Effector CD4-positive, alpha-beta T cell (primary cell): ENCODE measurements at regions not wholly inside any gene's neighbourhood (a gene's known extent, or its start where the extent isn't known, plus 50 kb on each side); places are given as distances from the start of the nearest gene placed in this dataset.
"Not testable (repeated sequence)": the region's sequence is repeated elsewhere in the genome, so short reads cannot be mapped to it uniquely, and the experiment has no call there.

Experiments
- DNase-seq: peaks from one replicate; pipeline ENCODE4 v3.0.0-alpha.2; 2020

- DNase-seq, result no peak
These were observed 114.0 kb upstream of the PLCL2 start for GRCh38 chr3:16770792-16771191.

DNA sequence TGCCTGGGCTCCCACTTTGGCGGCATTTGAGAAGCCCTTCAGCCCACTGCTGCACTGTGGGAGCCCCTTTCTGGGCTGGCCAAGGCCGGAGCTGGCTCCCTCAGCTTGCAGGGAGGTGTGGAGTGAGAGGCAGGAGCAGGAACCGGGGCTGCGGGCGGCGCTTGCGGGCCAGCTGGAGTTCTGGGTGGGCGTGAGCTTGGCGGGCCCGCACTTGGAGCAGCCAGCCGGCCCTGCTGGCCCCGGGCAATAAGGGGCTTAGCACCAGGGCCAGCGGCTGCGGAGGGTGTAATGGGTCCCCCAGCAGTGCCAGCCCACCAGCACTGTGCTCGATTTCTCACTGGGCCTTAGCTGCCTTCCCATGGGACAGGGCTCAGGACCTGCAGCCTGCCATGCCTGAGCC lies 111.2 kb upstream of the PLCL2 start:
- DNase-seq, result not testable (repeated sequence)

DNA sequence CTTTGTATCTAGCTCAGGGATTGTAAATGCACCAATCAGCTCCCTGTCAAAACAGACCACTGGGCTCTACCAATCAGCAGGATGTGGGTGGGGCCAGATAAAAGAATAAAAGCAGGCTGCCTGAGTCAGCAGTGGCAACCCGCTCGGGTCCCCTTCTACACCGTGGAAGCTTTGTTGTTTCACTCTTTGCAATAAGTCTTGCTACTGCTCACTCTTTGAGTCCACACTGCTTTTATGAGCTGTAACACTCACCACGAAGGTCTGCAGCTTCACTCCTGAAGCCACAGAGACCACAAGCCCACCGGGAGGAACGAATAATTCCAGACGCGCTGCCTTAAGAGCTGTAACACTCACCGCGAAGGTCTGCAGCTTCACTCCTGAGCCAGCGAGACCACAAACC lies 110.2 kb upstream of the PLCL2 start:
- DNase-seq, result not testable (repeated sequence)

DNA sequence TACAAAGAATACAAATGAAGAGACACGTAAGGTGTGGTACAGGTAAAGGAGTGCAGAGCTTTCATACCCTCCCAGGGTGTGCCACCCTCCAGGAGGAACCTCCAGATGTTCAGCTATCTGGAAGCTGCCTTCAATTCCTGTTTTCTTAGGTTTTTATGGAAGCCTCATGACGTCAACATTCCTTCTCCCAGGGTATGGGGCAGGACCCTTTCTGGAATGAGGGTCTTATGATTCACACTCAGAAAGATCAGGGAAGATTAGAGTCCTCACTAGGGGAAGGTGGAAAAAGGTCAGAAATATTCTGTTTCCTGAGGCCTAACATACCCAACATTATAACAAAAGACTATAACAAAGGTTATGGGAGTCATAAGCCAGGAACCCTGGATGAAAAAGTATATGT lies 99.8 kb upstream of the PLCL2 start:
- DNase-seq, result no peak

GRCh38 chr3:16785465-16785864 lies 99.3 kb upstream of the PLCL2 start:
- no peak for DNase-seq

GRCh38 chr3:16788440-16789056 lies 96.2 kb upstream of the PLCL2 start:
- DNase-seq, result no peak

- no peak for DNase-seq
These were observed 95.2 kb upstream of the PLCL2 start for GRCh38 chr3:16789344-16790120.

DNA sequence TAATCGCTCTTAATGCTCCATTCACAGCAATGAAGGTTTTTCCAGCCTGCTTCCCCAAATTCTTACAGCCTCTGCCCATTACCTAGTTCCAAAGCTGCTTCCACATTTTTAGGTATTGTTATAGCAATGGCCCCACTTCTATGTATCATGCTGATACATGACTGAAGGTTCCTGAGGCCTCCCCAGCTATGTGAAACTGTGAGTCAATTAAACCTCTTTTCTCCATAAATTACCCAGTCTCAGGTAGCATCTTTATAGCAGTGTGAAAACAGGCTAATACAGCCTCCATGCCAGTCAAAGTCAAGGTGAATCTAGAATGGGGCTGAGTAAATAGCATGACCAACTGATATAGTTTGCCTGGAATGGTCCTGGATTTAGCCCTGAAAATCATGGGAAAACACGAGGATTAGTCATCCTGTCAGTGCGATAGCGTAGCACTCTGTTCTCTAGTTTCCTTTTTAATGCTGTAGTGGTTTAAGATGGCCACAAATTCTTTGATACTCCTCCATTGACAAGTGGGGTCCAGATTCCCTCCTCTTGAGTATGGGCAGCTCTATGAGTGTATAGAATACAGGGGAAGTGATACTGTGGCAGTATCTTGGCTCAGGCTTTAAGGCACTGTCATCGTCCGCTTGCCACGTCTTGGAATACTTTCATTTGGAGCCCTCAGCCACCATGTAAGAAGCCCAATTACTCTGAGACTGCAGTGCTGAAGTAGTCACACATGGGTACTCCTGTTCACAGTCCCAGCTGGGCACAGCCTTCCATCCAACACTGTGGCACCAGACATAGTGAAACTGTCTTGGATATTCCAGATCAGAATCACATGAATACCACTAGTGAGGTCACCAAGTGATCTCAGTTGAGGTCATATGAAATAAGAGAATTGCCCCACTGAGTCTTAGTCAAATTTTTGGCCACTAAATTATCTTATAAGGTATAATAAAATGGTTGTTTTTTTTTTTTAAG lies 94.0 kb upstream of the PLCL2 start:
- no peak for DNase-seq

GRCh38 chr3:16793321-16793720 lies 91.4 kb upstream of the PLCL2 start:
- DNase-seq, result no peak

- no peak for DNase-seq
These were observed 90.5 kb upstream of the PLCL2 start for GRCh38 chr3:16794257-16794656.

DNA sequence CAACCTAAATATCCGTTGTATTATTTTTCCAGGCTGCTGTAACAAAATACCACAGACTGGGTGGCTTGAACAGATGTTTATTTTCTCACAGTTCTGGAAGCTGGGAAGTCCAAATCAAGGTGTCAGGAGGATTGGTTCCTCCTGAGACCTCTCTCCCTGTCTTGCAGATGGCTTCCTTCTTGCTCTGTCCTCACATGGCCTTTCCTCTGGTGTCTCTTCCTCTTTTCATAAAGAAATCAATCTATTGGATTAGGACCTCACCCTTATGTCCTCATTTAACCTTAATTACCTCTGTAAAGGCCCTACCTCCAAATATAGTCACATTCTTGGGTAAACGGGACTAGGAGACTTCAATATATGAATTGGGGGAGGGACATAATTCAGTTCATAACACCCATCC lies 89.2 kb upstream of the PLCL2 start:
- no peak for DNase-seq

- DNase-seq, result no peak
These were observed 86.9 kb upstream of the PLCL2 start for GRCh38 chr3:16797831-16798230.

- no peak for DNase-seq
These were observed 86.0 kb upstream of the PLCL2 start for GRCh38 chr3:16798738-16799137.

DNA sequence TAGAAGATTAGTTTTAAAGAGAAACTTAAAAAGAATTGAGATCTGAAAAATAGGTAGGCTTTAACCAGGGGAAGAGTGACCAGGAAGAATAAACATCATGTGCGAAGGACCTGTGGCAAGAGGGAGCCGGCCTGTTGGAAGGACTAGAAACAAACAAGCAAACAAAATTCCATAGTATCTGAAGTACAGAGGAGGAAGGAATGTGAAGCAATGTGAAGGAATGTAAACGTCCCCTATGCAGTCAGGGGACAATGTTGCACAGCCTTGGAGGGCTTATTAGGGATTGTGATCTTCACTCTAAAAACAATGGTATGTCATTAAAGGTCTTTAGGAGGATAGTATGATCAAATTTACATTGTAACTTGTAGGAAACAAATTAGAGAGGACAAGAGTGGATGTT lies 84.4 kb upstream of the PLCL2 start:
- no peak for DNase-seq

DNA sequence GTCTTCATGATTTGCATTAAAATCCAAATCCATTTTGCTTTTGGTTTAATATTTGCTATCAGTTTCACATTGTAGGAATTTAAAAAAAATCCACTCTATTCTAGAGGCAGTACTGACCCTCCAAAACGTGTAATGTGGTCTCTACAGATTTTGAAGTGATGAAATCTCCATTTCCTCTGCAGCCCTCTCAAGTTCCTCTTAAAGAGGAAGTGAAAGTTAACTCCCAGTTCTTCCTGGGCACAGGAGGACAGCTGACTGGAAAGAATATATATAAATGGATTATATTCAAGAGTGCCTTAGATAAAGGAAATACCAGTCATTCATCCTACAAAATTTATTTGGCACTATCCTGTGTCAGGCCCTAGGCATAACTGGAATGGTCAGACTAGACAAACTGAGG lies 83.5 kb upstream of the PLCL2 start:
- DNase-seq, result no peak

DNA sequence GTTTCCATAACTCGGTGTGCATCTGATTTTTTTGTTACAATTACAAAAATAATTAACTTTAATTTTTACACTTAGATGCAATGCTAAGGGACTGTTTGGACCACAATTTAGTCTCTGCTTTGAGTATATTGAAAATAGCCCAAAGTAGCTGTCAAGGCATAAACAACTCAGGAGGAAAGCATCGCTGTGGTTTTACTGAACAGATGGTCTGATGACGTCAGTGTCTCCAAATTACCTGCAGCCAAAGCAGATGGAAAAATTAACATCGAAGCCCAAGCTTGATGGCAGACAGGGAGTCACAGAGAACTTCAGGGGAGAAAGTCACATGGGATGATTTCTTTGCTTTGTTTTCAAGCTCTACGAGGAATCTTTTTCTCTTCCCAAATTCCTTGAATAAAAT lies 83.1 kb upstream of the PLCL2 start:
- DNase-seq, result no peak

- no peak for DNase-seq
These were observed 82.4 kb upstream of the PLCL2 start for GRCh38 chr3:16802389-16802788.

GRCh38 chr3:16803019-16803418 lies 81.7 kb upstream of the PLCL2 start:
- no peak for DNase-seq

- no peak for DNase-seq
These were observed 77.4 kb upstream of the PLCL2 start for GRCh38 chr3:16807391-16807790.

GRCh38 chr3:16808393-16809107 lies 76.2 kb upstream of the PLCL2 start:
- DNase-seq, result no peak

DNA sequence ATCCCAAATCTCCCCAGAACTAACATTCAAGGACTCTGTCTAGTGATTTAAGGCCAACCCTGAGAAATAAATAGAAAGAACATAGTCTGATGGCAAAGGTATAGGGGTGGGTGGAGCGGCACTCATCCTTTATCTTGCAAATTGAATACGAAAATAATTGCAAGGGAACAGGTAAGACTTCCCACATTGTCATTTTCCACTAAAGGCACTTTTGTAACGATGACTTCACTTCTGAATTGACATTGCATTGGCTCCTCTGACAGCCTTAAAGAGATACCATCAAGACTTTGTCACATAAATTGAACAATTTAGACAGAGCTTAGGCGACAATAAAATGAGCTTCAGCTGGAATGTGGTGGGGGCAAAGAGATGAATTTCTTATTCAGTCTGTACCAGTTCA lies 75.3 kb upstream of the PLCL2 start:
- DNase-seq, result no peak

GRCh38 chr3:16809993-16810392 lies 74.8 kb upstream of the PLCL2 start:
- DNase-seq, result no peak
